HL-60 (cell line): ENCODE measurements at regions not wholly inside any gene's neighbourhood (a gene's known extent, or its start where the extent isn't known, plus 50 kb on each side); places are given as distances from the start of the nearest gene placed in this dataset.
"Not testable (repeated sequence)": the region's sequence is repeated elsewhere in the genome, so short reads cannot be mapped to it uniquely, and the experiment has no call there.

Source experiments
- DNase-seq, 2 experiments: peaks; one replicate each; pipeline ENCODE4 v3.0.0-alpha.2; 2010 to 2020; ENCODE audit warnings: low read depth in 1 of 2, low spot score in 1 of 2
- H3K27ac ChIP-seq: fragments of 250-450 bp; sonication (Bioruptor Pico); replicated peaks from 2 replicates; pipeline ENCODE4 v1.5.1; 2020; ENCODE audit warnings: mild to moderate bottlenecking, moderate library complexity
- H3K27me3 ChIP-seq: fragments of 250-450 bp; sonication (Bioruptor Pico); 2 replicates; pipeline ENCODE4 v1.5.1; 2021; ENCODE audit warnings: mild to moderate bottlenecking, moderate library complexity; ENCODE audit not compliant: insufficient read depth, poor library complexity, severe bottlenecking
- H3K4me3 ChIP-seq: replicated peaks from 2 replicates; pipeline ENCODE4 v1.5.1; 2011; ENCODE audit warnings: mild to moderate bottlenecking, control low read depth, low read length; ENCODE audit not compliant: insufficient read depth
- GABPA ChIP-seq: IDR thresholded peaks from 2 replicates; pipeline ENCODE4 v1.6.1; 2012; ENCODE audit warnings: low read depth
- POLR2AphosphoS5 ChIP-seq: IDR thresholded peaks from 2 replicates; pipeline ENCODE4 v1.6.1; 2012; ENCODE audit warnings: low read depth
- SPI1 ChIP-seq: IDR thresholded peaks from 2 replicates; pipeline ENCODE4 v1.6.1; 2012; ENCODE audit warnings: low read depth, mild to moderate bottlenecking, borderline replicate concordance
- TF ChIP-seq, protein P1 (sequence below): IDR thresholded peaks from 2 replicates; pipeline ENCODE4 v1.6.1; 2012; ENCODE audit warnings: low read depth; ENCODE audit not compliant: insufficient replicate concordance
- TF ChIP-seq, protein P2 (sequence below): IDR thresholded peaks from one replicate; pipeline ENCODE4 v1.5.1; 2011; ENCODE audit warnings: low read length, control low read depth, inconsistent platforms; ENCODE audit not compliant: insufficient read depth

DNA sequence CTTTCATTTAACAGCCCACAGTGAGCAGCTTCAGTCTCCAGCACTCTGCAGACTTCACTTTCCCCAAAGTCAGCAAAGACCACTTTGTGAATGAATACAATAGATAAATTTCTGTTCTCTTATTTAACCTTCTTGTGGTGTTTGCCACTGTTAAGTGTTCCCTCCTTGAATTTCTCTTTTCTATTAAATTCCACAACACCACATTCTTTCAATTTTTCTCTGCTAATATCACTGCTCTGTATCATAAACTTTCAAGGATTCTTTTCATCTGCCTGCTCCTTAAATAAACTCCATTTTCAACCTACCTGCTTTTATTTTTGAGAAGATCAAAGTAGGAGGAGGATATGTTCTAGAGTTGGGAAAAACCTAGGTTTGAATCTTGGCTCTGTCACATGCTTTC is 739.5 kb upstream of the GRAMD2B start:
- no peak for DNase-seq
- H3K27ac ChIP-seq = no peak overlapping the region
- no peaks in the 10 kb centered on the region for H3K27me3 ChIP-seq
- TF ChIP-seq SPI1 = no peak
- TF ChIP-seq GABPA = no peak
- TF ChIP-seq, protein P1, sequence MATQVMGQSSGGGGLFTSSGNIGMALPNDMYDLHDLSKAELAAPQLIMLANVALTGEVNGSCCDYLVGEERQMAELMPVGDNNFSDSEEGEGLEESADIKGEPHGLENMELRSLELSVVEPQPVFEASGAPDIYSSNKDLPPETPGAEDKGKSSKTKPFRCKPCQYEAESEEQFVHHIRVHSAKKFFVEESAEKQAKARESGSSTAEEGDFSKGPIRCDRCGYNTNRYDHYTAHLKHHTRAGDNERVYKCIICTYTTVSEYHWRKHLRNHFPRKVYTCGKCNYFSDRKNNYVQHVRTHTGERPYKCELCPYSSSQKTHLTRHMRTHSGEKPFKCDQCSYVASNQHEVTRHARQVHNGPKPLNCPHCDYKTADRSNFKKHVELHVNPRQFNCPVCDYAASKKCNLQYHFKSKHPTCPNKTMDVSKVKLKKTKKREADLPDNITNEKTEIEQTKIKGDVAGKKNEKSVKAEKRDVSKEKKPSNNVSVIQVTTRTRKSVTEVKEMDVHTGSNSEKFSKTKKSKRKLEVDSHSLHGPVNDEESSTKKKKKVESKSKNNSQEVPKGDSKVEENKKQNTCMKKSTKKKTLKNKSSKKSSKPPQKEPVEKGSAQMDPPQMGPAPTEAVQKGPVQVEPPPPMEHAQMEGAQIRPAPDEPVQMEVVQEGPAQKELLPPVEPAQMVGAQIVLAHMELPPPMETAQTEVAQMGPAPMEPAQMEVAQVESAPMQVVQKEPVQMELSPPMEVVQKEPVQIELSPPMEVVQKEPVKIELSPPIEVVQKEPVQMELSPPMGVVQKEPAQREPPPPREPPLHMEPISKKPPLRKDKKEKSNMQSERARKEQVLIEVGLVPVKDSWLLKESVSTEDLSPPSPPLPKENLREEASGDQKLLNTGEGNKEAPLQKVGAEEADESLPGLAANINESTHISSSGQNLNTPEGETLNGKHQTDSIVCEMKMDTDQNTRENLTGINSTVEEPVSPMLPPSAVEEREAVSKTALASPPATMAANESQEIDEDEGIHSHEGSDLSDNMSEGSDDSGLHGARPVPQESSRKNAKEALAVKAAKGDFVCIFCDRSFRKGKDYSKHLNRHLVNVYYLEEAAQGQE = no peak
- TF ChIP-seq POLR2AphosphoS5 = no peak
- TF ChIP-seq, protein P2, sequence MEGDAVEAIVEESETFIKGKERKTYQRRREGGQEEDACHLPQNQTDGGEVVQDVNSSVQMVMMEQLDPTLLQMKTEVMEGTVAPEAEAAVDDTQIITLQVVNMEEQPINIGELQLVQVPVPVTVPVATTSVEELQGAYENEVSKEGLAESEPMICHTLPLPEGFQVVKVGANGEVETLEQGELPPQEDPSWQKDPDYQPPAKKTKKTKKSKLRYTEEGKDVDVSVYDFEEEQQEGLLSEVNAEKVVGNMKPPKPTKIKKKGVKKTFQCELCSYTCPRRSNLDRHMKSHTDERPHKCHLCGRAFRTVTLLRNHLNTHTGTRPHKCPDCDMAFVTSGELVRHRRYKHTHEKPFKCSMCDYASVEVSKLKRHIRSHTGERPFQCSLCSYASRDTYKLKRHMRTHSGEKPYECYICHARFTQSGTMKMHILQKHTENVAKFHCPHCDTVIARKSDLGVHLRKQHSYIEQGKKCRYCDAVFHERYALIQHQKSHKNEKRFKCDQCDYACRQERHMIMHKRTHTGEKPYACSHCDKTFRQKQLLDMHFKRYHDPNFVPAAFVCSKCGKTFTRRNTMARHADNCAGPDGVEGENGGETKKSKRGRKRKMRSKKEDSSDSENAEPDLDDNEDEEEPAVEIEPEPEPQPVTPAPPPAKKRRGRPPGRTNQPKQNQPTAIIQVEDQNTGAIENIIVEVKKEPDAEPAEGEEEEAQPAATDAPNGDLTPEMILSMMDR = no peak
- H3K4me3 ChIP-seq = no peak overlapping the region

DNA sequence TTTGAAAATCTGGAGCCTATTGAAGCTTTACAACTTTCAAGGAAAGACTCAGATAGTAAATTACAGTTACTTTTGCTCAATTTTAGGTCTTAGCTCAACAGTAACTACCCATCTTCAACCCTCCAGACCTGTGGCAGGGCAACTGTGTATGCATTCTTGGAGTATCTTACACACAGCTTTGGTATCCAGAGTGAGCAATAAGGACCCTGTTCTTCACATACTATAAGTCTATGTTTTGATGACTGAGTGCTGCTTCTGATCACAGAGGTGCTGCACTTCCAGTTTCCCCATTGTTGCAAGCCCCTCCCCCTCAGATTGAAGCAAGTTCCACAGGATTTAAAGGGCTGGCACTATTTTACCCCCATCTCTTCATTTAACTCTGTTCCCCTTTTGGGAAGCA is 737.4 kb upstream of the GRAMD2B start:
- no peak for DNase-seq
- Histone ChIP-seq H3K27ac (no peak overlapping the region), H3K4me3 (no peak overlapping the region), H3K27me3 (no peaks in the 10 kb centered on the region)
- TF ChIP-seq POLR2AphosphoS5 (no peak), SPI1 (no peak), GABPA (no peak)
- TF ChIP-seq, protein P1 = no peak
- TF ChIP-seq, protein P2 = no peak

DNA sequence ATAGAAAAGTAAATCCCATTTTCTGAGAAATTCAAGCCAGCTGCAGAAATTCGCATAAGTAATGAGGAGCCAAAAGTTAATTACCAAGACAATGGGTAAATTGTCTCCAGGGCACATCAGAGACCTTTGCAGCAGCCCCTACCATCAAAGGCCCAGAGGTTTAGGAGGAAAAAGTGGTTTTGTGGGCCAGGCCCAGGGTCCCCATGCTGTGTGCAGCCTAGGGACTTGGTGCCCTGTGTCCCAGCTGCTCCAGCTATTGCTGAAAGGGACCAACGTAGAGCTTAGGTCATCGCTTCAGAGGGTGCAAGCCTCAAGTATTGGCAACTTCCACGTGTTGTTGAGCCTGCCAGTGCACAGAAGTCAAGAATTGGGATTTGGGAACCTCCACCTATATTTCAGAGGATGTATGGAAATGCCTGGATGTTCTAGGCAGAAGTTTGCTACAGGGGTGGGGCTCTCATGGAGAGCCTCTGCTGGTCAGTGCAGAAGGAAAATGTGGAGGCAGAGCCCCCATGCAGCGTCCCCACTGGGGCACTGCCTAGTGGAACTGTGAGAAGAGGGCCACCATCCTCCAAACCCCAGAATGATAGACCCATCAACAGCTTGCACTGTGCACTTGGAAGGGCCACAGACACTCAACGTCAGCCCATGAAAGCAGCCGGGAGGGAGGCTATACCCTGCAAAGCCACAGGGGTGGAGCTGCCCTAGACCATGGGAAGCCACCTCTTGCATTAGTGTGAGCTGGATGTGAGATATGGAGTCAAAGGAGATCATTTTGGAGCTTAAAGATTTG is 731.3 kb upstream of the GRAMD2B start:
- DNase-seq, H3K27ac ChIP-seq, H3K27me3 ChIP-seq, H3K4me3 ChIP-seq: not testable (repeated sequence)

DNA sequence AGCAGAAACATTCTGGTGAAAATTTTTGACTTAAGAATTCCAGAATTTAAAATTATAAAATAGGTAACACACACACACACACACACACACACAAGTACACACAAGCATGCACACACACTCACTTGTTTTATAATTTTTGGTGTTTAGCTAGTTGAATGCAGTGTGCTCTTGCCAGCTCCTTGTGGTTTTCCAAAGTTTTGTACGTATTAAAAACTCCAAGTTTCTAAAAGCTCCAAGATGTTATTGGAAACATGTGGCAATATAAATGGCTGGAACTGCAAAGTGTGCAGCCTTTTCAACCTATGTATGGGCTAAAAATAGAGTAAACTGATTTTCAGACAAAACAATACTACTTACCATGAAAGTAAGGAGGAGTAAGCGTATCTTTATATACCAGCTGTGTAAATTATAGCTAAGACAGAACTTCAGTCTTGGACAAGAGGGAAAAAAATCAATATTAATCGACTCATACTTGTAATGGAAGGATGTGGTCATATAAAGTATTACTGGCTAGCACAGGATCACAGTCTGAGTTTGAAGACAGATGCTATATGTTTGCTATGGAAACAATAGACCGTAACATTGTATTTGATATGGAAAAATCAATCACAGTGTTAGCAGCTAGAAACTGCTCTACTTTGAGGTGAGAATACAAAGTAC is 727.1 kb upstream of the GRAMD2B start:
- TF ChIP-seq, protein P1 = no peak
- TF ChIP-seq POLR2AphosphoS5 (no peak), GABPA (no peak), SPI1 (no peak)
- Histone ChIP-seq H3K27me3 (no peaks in the 10 kb centered on the region), H3K27ac (no peak overlapping the region), H3K4me3 (no peak overlapping the region)
- DNase-seq = no peak
